ENCODE measurements at regions not wholly inside any gene's neighbourhood (a gene's known extent, or its start where the extent isn't known, plus 50 kb on each side); places are given as distances from the start of the nearest gene placed in this dataset.
"Not testable (repeated sequence)": the region's sequence is repeated elsewhere in the genome, so short reads cannot be mapped to it uniquely, and the experiment has no call there.

DNA sequence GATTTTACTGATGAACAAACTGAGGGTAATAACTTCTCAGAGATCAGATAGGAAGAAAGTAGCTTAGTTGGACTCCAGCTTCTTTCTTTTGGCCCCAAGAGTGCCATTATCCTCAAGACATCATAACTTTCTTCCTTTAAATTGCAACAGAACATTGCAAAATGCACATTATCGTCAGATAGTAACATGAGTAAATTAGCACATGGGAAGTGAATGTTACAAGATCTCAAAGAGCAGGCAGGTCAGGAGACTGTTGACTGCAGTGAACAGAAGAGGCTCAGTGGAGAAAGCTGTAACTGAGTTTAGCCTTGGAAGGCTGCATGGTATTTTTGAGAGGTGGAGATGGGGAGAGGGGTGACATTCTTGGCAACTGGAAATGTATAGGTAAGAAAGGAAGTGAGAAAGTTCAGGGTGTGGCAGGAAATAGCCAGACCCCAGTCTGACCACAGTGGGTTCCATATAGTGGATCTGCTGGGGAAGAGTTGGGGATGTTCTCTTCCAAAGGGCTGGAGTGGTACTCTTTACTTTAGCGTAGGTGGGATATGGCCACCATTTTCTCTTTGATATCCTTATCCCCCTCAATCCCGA is 307.7 kb downstream of the RPLP1 start:
- no peak overlapping the region for H3K4me3 ChIP-seq (ENCODE audit: low read length)
- no peaks in the 10 kb centered on the region for H3K9me3 ChIP-seq (ENCODE audit: low read length)
- H3K27me3 ChIP-seq (ENCODE audit: insufficient read depth, low read length): no peaks in the 10 kb centered on the region
- no peaks in the 10 kb centered on the region for H3K4me1 ChIP-seq (ENCODE audit: insufficient read depth, low read length)
- H3K36me3 ChIP-seq (ENCODE audit: insufficient read depth, low read length): no peaks in the 10 kb centered on the region
- no peak overlapping the region for H2AFZ ChIP-seq (ENCODE audit: low read depth, low read length)

DNA sequence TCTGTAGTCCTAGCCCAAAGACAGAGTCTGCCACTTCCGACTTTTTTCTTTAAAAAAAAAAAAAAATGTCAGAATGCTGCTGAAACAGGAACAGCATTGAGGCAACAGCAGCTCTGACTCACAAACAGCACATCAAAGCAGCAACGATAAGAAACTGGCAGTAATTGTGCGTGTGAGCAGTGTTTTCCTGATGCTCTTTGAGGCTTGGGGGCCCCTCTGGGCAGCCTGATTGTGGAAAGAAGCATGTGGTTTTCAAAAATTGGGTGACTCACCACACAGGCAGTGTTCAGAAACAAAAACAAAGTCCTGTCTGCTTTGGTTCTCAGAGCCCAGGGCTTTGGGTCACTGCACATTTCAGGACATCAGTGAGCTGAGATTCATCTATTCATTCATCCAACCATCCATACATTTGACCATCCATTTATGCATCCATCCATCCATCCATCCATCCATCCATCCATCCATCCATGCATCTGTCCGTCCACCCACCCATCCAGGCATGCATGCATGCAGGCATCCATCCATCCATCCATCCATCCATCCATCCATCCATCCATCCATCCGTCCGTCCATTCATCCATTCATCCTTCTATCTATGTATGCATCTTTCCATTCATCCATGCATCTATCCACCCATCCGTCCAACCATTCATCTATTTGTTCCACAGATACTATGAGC is 308.4 kb downstream of the RPLP1 start:
- Histone ChIP-seq H3K4me1 (ENCODE audit: insufficient read depth, low read length) (no peaks in the 10 kb centered on the region), H3K36me3 (ENCODE audit: insufficient read depth, low read length) (no peaks in the 10 kb centered on the region), H3K9me3 (ENCODE audit: low read length) (no peaks in the 10 kb centered on the region), H3K27me3 (ENCODE audit: insufficient read depth, low read length) (no peaks in the 10 kb centered on the region), H3K4me3 (ENCODE audit: low read length) (no peak overlapping the region), H2AFZ (ENCODE audit: low read depth, low read length) (no peak overlapping the region)

DNA sequence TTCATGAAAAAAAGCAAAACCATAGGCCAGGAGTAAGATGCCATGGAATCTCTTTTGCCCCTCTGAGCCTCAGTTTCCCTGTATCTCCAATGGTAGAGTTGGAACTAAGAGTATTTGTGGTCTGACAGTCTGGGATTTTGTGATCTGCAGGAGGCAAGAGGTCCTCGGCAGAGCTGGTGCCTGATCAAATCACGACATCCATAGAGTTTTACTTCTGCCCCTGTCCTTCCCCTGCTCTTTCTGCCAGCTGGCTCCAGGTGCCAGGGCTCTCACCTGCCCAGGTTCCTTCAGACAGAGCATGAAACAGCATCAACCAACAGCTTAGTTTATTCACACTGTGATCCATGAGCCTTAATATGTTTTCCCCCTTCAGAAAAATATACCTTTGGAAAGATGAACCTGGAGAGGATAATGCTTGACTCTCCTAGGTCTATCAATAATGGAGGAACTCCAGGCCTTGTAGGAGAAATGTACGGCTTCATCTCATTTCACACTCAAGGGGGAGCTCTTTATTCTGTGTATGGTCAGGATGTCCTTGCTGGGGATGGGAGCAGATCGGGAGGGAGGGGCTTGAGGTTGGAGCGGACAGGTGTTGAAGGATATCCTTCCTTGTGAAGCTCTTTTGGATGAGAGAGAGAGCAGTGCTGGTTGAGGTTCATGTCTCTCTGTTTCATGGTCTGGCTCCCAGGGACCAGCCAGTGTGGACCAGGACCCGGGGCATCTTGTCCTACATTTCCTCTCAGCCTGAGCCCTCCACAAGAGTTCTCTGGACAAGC is 309.9 kb downstream of the RPLP1 start:
- Histone ChIP-seq H3K36me3 (ENCODE audit: insufficient read depth, low read length) (no peaks in the 10 kb centered on the region), H2AFZ (ENCODE audit: low read depth, low read length) (no peak overlapping the region), H3K4me1 (ENCODE audit: insufficient read depth, low read length) (no peaks in the 10 kb centered on the region), H3K27me3 (ENCODE audit: insufficient read depth, low read length) (no peaks in the 10 kb centered on the region), H3K9me3 (ENCODE audit: low read length) (no peaks in the 10 kb centered on the region), H3K4me3 (ENCODE audit: low read length) (no peak overlapping the region)

DNA sequence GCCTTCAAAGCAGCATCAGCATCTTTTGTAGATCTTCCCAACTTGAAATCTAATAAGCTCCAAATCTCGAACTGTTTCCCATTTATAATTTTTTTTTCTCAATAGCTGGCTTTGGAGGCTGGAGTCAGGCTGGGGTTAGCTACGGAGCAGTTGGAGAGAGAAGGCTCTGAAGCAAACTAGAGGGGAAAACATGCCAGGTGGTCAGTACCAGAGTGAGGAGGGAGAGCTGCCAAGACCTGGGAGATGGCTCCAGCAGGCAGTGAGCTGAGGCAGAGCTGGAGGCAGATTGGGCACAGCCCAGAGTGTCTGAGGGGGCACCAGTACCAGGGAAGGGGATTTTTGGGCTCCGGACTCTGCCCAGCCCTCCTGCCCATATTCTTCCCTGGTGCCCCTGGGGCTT is 311.2 kb downstream of the RPLP1 start:
- H2AFZ ChIP-seq (ENCODE audit: low read depth, low read length): no peak overlapping the region
- no peaks in the 10 kb centered on the region for H3K36me3 ChIP-seq (ENCODE audit: insufficient read depth, low read length)
- no peaks in the 10 kb centered on the region for H3K9me3 ChIP-seq (ENCODE audit: low read length)
- no peak overlapping the region for H3K4me3 ChIP-seq (ENCODE audit: low read length)
- H3K4me1 ChIP-seq (ENCODE audit: insufficient read depth, low read length): no peaks in the 10 kb centered on the region
- H3K27me3 ChIP-seq (ENCODE audit: insufficient read depth, low read length): no peaks in the 10 kb centered on the region

GRCh38 chr15:69766156-69766555 is 313.5 kb downstream of the RPLP1 start:
- no peaks in the 10 kb centered on the region for H3K4me1 ChIP-seq (ENCODE audit: insufficient read depth, low read length)
- no peaks in the 10 kb centered on the region for H3K36me3 ChIP-seq (ENCODE audit: insufficient read depth, low read length)
- H3K4me3 ChIP-seq (ENCODE audit: low read length): no peak overlapping the region
- H3K9me3 ChIP-seq (ENCODE audit: low read length): no peaks in the 10 kb centered on the region
- H2AFZ ChIP-seq (ENCODE audit: low read depth, low read length): no peak overlapping the region
- H3K27me3 ChIP-seq (ENCODE audit: insufficient read depth, low read length): no peaks in the 10 kb centered on the region

GRCh38 chr15:69767191-69767590 is 314.6 kb downstream of the RPLP1 start:
- Histone ChIP-seq H3K9me3 (ENCODE audit: low read length) (no peaks in the 10 kb centered on the region), H3K36me3 (ENCODE audit: insufficient read depth, low read length) (no peaks in the 10 kb centered on the region), H3K27me3 (ENCODE audit: insufficient read depth, low read length) (no peaks in the 10 kb centered on the region), H3K4me1 (ENCODE audit: insufficient read depth, low read length) (no peaks in the 10 kb centered on the region), H3K4me3 (ENCODE audit: low read length) (no peak overlapping the region), H2AFZ (ENCODE audit: low read depth, low read length) (no peak overlapping the region)

DNA sequence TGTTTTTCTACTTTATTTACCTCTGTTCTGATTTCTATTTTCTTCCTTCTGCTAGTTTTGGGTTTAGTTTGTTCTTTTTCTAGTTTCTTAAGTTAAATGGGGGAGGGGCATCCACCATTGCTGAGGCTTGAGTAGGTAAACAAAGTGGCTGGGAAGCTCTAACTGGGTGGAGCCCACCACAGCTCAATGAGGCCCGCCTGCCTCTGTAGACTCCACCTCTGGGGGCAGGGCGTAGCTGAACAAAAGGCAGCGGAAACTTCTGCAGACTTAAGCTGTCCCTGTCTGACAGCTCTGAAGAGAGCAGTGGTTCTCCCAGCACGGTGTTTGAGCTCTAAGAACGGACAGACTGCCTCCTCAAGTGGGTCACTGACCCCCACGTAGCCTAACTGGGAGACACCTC is 316.7 kb downstream of the RPLP1 start:
- H3K4me1 ChIP-seq (ENCODE audit: insufficient read depth, low read length); H3K4me3 ChIP-seq (ENCODE audit: low read length); H3K36me3 ChIP-seq (ENCODE audit: insufficient read depth, low read length); H2AFZ ChIP-seq (ENCODE audit: low read depth, low read length); H3K27me3 ChIP-seq (ENCODE audit: insufficient read depth, low read length); H3K9me3 ChIP-seq (ENCODE audit: low read length): not testable (repeated sequence)

- not testable (repeated sequence) for H3K4me1 ChIP-seq (ENCODE audit: insufficient read depth, low read length); H3K4me3 ChIP-seq (ENCODE audit: low read length); H3K9me3 ChIP-seq (ENCODE audit: low read length); H3K27me3 ChIP-seq (ENCODE audit: insufficient read depth, low read length); H2AFZ ChIP-seq (ENCODE audit: low read depth, low read length); H3K36me3 ChIP-seq (ENCODE audit: insufficient read depth, low read length)
These were observed 321.6 kb downstream of the RPLP1 start for GRCh38 chr15:69774258-69774657.

- H3K4me3 ChIP-seq (ENCODE audit: low read length); H3K4me1 ChIP-seq (ENCODE audit: insufficient read depth, low read length): not testable (repeated sequence)
These were observed 322.1 kb downstream of the RPLP1 start for GRCh38 chr15:69774711-69775110.

GRCh38 chr15:69777356-69777755 is 320.4 kb downstream of the TLE3 start:
- no peaks in the 10 kb centered on the region for H3K9me3 ChIP-seq (ENCODE audit: low read length)
- no peaks in the 10 kb centered on the region for H3K27me3 ChIP-seq (ENCODE audit: insufficient read depth, low read length)
- no peak overlapping the region for H3K4me3 ChIP-seq (ENCODE audit: low read length)
- H2AFZ ChIP-seq (ENCODE audit: low read depth, low read length): no peak overlapping the region
- no peaks in the 10 kb centered on the region for H3K4me1 ChIP-seq (ENCODE audit: insufficient read depth, low read length)
- H3K36me3 ChIP-seq (ENCODE audit: insufficient read depth, low read length): no peaks in the 10 kb centered on the region

More at GRCh38 chr15:69774711-69775110, 322.1 kb downstream of the RPLP1 start:
- not testable (repeated sequence) for H3K36me3 ChIP-seq (ENCODE audit: insufficient read depth, low read length); H3K9me3 ChIP-seq (ENCODE audit: low read length); H3K27me3 ChIP-seq (ENCODE audit: insufficient read depth, low read length); H2AFZ ChIP-seq (ENCODE audit: low read depth, low read length)

DNA sequence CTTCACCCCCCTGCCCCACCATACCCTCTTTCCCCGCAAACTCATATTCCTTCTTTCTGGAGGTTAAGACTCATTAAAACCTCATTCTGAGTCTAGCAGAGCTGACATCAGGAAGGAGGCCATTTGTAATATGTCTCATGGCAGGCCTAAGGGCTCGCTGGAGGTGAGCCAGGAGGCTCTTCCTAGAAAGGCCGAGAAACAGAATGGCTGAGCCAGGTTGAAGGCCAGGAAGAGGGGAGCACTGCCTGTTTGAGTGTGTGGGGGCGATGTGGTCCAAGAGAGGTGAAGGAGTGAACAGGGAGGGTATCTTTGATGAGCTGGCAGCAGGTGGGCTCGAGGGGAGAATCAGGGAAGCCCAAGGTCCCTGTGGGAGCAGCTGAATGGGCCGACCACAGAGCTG is 317.3 kb downstream of the TLE3 start:
- H3K4me3 ChIP-seq (ENCODE audit: low read length): no peak overlapping the region
- no peak overlapping the region for H2AFZ ChIP-seq (ENCODE audit: low read depth, low read length)
- no peaks in the 10 kb centered on the region for H3K4me1 ChIP-seq (ENCODE audit: insufficient read depth, low read length)
- H3K9me3 ChIP-seq (ENCODE audit: low read length): no peaks in the 10 kb centered on the region
- H3K27me3 ChIP-seq (ENCODE audit: insufficient read depth, low read length): no peaks in the 10 kb centered on the region
- no peaks in the 10 kb centered on the region for H3K36me3 ChIP-seq (ENCODE audit: insufficient read depth, low read length)

DNA sequence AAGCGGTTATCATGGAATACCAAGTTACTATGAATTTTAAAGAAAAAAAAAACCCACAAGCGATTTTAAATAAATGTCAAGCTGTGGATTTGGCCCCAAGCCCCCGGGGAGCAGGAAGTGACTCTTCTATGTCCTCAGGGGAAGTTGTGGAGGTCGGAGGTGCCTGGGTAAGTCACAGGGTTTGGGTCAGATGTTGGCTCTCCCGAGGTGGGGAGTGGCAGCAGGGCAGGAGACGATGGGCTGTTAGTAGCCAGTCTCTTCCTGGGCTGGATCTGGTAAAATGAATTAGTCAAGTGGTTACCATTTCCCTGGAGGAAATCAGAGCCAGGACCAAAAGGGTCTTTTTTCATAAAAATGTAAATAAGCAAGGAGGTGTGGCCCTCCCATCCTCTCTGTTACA is 316.7 kb downstream of the TLE3 start:
- Histone ChIP-seq H3K4me1 (ENCODE audit: insufficient read depth, low read length) (no peaks in the 10 kb centered on the region), H3K36me3 (ENCODE audit: insufficient read depth, low read length) (no peaks in the 10 kb centered on the region), H2AFZ (ENCODE audit: low read depth, low read length) (no peak overlapping the region), H3K9me3 (ENCODE audit: low read length) (no peaks in the 10 kb centered on the region), H3K27me3 (ENCODE audit: insufficient read depth, low read length) (no peaks in the 10 kb centered on the region), H3K4me3 (ENCODE audit: low read length) (no peak overlapping the region)

DNA sequence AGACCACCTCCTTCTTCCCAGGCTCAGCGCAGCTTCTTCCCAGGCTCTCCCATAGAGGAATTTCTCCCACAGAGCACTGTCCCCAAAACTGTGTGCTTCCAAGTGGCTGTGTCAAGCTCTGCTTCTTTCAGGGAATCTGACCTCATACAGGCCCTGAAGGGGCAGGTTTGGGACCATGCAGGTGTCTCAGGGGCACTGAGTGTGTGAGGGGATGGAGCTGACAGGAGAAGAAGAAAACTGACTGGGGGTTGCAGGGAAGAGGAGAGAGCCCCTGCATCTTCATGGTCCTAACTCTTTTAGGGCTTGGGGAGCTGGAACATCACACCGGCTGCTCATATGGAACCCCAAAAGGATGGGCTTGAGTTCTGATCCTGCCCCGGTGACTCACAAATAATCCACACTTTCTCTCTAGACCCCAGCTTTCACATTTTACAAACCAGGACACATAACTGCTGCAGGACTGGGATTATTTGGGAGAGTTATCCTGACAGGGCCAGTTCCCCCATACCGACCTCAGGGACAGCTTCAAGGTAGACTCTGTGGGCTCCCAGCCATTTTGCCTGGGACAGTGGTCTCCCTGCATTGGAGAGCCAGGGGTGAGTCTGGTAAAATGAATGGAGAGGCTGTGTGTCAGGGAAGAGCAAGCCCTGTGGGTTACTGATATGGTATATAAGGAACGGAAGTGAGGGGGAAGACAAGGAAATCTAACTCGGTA is 316.1 kb downstream of the TLE3 start:
- no peak overlapping the region for H3K4me3 ChIP-seq (ENCODE audit: low read length)
- no peaks in the 10 kb centered on the region for H3K4me1 ChIP-seq (ENCODE audit: insufficient read depth, low read length)
- H3K36me3 ChIP-seq (ENCODE audit: insufficient read depth, low read length): no peaks in the 10 kb centered on the region
- no peak overlapping the region for H2AFZ ChIP-seq (ENCODE audit: low read depth, low read length)
- H3K27me3 ChIP-seq (ENCODE audit: insufficient read depth, low read length): no peaks in the 10 kb centered on the region
- no peaks in the 10 kb centered on the region for H3K9me3 ChIP-seq (ENCODE audit: low read length)

Measured in neuron (in vitro differentiated cells).